ENCODE measurements at regions not wholly inside any gene's neighbourhood (a gene's known extent, or its start where the extent isn't known, plus 50 kb on each side); places are given as distances from the start of the nearest gene placed in this dataset.
A peak's percentile ranks its signal among the peaks of the same experiment; 100 is the strongest.
"Not testable (repeated sequence)": the region's sequence is repeated elsewhere in the genome, so short reads cannot be mapped to it uniquely, and the experiment has no call there.

DNA sequence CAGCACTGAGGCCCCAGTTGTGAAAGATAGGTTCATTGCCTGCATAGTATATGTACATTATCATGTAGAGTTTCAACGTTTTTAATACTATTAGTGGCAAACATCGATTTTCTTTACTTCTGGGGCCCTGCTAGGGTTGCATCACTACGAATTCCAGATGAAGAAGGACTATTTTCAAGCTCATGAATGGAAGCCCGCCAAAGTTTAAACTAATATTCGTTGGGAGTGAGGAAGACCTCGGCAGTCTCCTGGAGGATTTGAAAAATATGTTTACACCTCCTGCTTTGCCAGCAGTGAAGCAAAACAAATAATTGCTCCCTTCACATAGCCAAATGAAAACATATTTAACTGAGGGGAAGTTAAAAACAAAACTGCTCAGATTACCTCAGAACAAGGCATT lies 672.9 kb upstream of the NOVA1 start:
- DNase-seq = no peak

- no peak for DNase-seq
These were observed 680.5 kb upstream of the NOVA1 start for GRCh38 chr14:27278341-27278740.

GRCh38 chr14:27305441-27305945 lies 707.7 kb upstream of the NOVA1 start:
- no peak for DNase-seq

- not testable (repeated sequence) for DNase-seq
These were observed 714.9 kb upstream of the NOVA1 start for GRCh38 chr14:27312730-27313129.

DNA sequence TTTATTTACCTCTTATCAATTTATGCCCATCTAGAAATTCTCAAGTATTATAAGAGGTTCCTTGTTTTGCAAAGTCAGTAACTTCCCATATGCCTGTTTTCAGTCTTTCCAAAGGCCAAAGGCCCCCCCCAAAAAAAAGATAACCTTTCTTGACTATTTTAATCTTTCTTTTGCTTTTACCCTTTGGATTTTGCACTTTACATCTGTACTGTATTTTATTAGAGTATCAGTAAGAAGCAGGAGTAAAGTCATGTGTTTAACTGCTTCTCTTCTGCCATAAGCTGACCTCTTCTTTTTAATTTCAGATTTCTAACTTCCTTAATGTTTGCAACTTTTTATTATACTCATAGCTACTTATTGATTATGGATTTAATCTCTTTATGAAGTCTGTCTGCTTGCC lies 716.4 kb upstream of the NOVA1 start:
- DNase-seq = no peak

GRCh38 chr14:27315477-27315876 lies 717.6 kb upstream of the NOVA1 start:
- no peak for DNase-seq

DNA sequence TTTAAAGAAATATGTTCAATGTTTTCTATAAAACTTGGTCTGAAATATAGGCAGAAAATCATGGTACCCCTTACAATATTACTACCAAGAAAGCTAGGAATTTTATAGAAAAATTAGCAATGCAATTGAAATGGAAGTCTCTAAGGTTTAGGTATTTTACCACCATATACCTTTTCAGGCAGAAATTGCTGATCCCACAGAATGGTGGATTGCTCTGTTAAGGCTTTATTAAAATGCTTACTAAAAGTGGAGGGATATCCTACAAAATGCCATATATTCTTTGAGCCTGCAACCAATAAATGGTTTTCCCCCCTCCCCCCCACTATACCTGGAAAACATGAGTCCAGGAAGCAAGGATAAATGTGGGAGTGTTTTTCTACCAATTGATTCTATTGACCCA lies 718.1 kb upstream of the NOVA1 start:
- no peak for DNase-seq

DNA sequence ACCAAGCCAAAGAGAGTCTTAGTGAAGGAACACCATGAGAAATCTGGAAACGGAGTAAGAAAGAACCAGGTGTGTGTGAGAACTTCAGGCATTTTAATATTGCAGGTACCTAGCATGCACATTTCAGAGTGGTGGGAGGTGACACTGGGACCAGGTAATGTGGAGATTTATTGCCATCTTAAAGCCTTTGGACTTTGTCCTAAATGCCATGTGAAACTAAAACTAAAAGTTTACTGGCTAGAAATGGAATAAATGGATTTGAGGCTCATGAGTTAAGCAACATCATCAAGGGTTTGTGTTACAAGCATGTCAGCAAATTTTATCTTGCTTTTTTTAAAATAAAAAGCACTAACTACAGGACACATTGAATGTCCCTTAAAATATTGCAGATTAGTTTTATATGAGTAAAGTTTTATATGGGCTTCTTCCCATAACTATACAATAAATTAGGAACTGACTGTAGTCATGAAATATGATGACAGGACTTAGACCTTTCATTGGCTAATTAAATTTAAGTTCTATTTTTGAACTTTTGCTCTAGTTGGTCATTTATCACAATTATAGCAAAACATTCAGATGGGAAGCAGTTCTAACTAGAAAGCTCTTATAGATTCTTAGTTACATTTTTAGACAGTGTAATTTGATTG lies 721.1 kb upstream of the NOVA1 start:
- DNase-seq = no peak

DNA sequence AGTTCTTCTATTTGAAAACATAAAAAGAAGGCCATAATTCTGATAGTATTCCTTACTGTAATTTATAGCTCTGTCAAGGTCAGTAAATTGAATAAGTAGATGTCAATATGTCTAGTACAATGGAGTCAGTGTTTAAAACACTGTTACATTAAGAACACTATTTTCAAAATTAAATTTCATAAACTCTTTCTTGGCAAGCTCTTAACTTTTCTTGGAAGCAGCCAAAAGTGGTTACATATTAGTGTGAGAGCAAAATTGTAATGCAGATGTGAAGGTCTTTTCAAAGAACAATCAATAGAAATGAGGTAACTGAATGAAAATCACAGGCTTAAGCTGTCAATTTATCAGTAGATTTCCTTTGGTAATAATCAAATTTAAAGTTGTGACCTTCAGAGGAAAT lies 722.4 kb upstream of the NOVA1 start:
- no peak for DNase-seq

- no peak for DNase-seq
These were observed 729.3 kb upstream of the NOVA1 start for GRCh38 chr14:27327095-27327494.

GRCh38 chr14:27338012-27338411 lies 740.2 kb upstream of the NOVA1 start:
- no peak for DNase-seq

- DNase-seq = not testable (repeated sequence)
These were observed 765.2 kb upstream of the NOVA1 start for GRCh38 chr14:27363036-27363435.

- DNase-seq = no peak
These were observed 768.8 kb upstream of the NOVA1 start for GRCh38 chr14:27366596-27366995.

- DNase-seq = no peak
These were observed 769.5 kb upstream of the NOVA1 start for GRCh38 chr14:27367345-27367744.

- no peak for DNase-seq
These were observed 772.2 kb upstream of the NOVA1 start for GRCh38 chr14:27370074-27370473.

- no peak for DNase-seq
These were observed 772.9 kb upstream of the NOVA1 start for GRCh38 chr14:27370775-27371174.

DNA sequence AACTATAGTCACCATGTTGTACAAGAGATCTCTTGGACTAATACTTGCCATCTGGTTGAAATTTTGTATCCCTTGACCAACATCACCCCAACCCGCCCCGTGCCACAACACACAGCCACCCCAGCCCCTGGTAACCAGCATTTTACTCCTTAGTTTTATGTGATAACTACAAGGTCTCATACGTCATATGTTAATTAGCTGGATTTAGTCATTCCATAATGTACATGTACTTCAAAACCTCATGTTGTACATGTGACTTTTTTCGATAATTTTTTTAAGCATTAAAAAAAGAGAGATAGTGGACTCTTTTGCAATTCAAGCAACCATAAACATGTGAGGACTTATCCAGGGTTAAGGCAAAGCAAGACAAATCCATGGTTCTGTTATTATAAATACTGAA lies 773.4 kb upstream of the NOVA1 start:
- no peak for DNase-seq

DNA sequence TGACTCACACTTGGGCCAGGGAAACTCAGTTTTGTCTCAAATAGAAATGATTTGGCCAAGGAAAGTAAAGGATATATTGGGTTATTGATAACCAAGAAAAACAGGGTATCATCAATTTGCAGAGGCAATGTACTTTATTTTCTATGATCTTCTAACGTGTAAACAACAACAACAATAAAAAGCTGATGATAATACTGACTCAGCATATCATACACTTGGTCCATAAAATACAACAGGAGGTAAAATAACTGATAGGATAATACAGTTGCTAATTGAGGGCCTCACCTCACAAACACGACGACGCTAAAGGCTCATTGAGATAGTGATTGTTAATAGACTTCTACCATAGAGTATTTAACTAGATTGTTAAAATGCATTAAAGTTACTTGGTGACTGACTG lies 774.0 kb upstream of the NOVA1 start:
- no peak for DNase-seq

- no peak for DNase-seq
These were observed 774.9 kb upstream of the NOVA1 start for GRCh38 chr14:27372771-27373170.

DNA sequence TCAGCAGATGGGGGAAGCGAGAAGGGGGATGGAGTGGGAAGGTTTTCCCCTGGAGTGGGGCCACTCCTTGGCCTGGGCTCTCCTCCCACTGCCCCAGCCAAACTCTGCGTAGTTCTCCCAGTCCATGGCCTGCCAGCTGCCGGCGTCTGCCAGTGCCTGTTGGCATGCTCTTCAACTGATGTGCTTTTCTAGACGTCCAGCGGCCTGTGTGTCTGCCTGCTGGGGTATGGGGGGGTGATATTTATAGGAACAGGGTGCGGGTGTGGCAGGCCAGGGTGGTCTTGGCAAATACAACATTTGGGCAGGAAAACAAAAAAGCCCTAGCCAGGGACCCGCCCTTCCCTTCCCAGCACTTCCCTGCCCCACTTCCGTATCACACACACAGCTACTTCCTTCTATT lies 786.3 kb upstream of the NOVA1 start:
- peak; percentile 25 for DNase-seq

- DNase-seq = no peak
These were observed 788.6 kb upstream of the NOVA1 start for GRCh38 chr14:27386391-27386790.

DNA sequence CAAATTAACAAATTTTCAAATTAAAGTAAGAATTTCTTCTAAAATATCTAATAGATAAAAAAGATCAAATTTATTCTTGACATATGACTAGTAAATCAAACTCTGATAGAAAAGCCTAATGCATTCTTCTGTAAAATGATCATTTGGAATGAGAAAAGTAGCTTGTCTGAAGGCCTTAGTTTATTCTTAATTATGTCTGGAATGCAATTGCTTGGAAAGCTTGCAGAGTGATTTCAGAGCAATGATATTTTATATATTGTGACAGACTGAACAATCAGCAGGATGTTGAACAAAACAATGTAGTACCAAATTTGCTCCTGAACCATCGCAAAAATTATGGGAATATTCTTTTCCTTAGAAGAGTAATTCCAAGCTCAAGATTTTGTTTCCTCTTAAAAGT lies 789.6 kb upstream of the NOVA1 start:
- no peak for DNase-seq

- DNase-seq = no peak
These were observed 791.6 kb upstream of the NOVA1 start for GRCh38 chr14:27389402-27389801.

DNA sequence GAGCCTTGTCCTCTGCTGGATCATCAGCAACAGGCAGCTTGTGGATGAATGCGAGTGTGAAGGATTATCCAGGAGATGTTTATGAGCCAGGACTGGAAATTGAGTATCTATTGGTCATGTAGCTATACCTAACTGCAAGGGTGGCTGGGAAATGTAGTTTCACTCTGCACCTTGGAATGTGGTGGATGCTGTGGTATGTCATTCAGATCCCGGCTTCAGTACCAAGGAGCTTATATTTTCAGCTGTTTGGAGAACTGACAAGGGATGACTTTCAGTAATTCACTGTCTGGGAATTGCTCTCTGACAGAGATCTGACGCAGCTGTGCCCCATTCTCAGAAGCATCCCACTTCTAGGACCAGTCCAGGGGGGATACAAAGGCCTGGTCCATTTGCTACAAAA lies 792.3 kb upstream of the NOVA1 start:
- no peak for DNase-seq

GRCh38 chr14:27391331-27391730 lies 793.5 kb upstream of the NOVA1 start:
- no peak for DNase-seq
